ENCODE measurements at regions not wholly inside any gene's neighbourhood (a gene's known extent, or its start where the extent isn't known, plus 50 kb on each side); places are given as distances from the start of the nearest gene placed in this dataset.

- Histone ChIP-seq H3K36me3 (ENCODE audit: insufficient read depth, low read length) (no peaks in the 10 kb centered on the region), H3K9me3 (ENCODE audit: low read length) (no peaks in the 10 kb centered on the region), H2AFZ (ENCODE audit: low read length) (no peak overlapping the region), H3K9me2 (ENCODE audit: insufficient read depth, low read length) (no peaks in the 10 kb centered on the region), H3K27ac (ENCODE audit: low read depth, low read length, poor library complexity, severe bottlenecking) (no peak overlapping the region), H3K4me1 (ENCODE audit: insufficient read depth, low read length, poor library complexity, severe bottlenecking) (no peaks in the 10 kb centered on the region), H3K79me2 (ENCODE audit: insufficient read depth, low read depth, low read length) (no peaks in the 10 kb centered on the region), H3K4me2 (ENCODE audit: low read length) (no peak overlapping the region), H3K4me3 (ENCODE audit: low read depth, low read length, poor library complexity, severe bottlenecking) (no peak overlapping the region), H4K20me1 (ENCODE audit: insufficient read depth, low read length) (no peaks in the 10 kb centered on the region)
- no peak for DNase-seq (ENCODE audit: low spot score)
- intact Hi-C loops (cut with micrococcal nuclease; ENCODE audit: unreplicated experiment): no loop called here
- BruUV-seq (replicated peaks): no TSS peak
- CTCF ChIA-PET (ENCODE audit: unreplicated experiment): no interaction called here
- POLR2A ChIA-PET: interaction anchor here (1.1 kb wide), 1 partner anchor 53 kb away, joined by 3 read pairs; no protein-coding TSS in a partner anchor
- no peak for TF ChIP-seq EZH2phosphoT487 (IDR thresholded peaks at IDR 0.05; ENCODE audit: borderline replicate concordance, low read depth, low read length)
- no peak for TF ChIP-seq CTCF (conservative IDR thresholded peaks at IDR 0.05; ENCODE audit: low read length)
These were observed 171.3 kb upstream of the ESRRG start for GRCh38 chr1:216894494-216894893.

DNA sequence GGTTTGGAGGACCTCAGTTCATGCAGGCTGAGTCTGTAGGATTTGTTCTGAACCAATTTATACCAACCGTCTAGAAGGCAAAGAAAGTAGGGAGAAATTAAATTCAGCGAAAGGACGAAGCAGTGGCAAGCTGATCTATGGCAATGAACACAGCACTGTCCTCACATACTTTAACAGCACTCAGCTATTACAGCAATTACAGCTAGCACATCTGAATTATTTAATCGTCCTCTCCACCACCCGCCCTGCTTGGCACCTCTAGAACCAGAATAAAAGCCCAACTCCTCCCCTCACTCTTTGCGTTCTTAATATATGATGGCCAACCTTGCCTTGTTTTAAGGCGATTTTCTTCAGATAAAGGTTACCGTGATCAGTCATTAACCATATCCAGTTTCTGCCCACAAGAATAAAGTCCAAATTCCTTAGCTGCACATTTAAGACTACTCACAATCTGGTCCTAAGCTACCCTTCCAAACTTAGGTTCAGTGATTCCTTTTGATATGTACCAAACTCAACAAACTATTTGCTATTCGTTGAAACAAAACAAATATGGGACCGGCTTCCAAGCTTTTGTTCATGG, 169.4 kb upstream of the ESRRG start:
- no peak for DNase-seq (ENCODE audit: low spot score)
- Histone ChIP-seq H4K20me1 (ENCODE audit: insufficient read depth, low read length) (no peaks in the 10 kb centered on the region), H3K36me3 (ENCODE audit: insufficient read depth, low read length) (no peaks in the 10 kb centered on the region), H3K4me1 (ENCODE audit: insufficient read depth, low read length, poor library complexity, severe bottlenecking) (no peaks in the 10 kb centered on the region), H2AFZ (ENCODE audit: low read length) (no peak overlapping the region), H3K27ac (ENCODE audit: low read depth, low read length, poor library complexity, severe bottlenecking) (no peak overlapping the region), H3K4me3 (ENCODE audit: low read depth, low read length, poor library complexity, severe bottlenecking) (no peak overlapping the region), H3K4me2 (ENCODE audit: low read length) (no peak overlapping the region), H3K9me2 (ENCODE audit: insufficient read depth, low read length) (no peaks in the 10 kb centered on the region), H3K79me2 (ENCODE audit: insufficient read depth, low read depth, low read length) (no peaks in the 10 kb centered on the region), H3K9me3 (ENCODE audit: low read length) (no peaks in the 10 kb centered on the region)
- ChIA-PET POLR2A (no interaction called here), CTCF (ENCODE audit: unreplicated experiment) (no interaction called here)
- intact Hi-C loops (cut with micrococcal nuclease; ENCODE audit: unreplicated experiment): no loop called here
- no TSS peak for BruUV-seq (replicated peaks)
- no peak for TF ChIP-seq CTCF (conservative IDR thresholded peaks at IDR 0.05; ENCODE audit: low read length)
- TF ChIP-seq EZH2phosphoT487 (IDR thresholded peaks at IDR 0.05; ENCODE audit: borderline replicate concordance, low read depth, low read length): no peak

GRCh38 chr1:216890871-216891270, 167.6 kb upstream of the ESRRG start:
- no peak overlapping the region for H3K27ac ChIP-seq (ENCODE audit: low read depth, low read length, poor library complexity, severe bottlenecking)
- no peaks in the 10 kb centered on the region for H3K9me2 ChIP-seq (ENCODE audit: insufficient read depth, low read length)
- BruUV-seq (replicated peaks): no TSS peak
- no peak overlapping the region for H3K4me2 ChIP-seq (ENCODE audit: low read length)
- CTCF ChIA-PET (ENCODE audit: unreplicated experiment): no interaction called here
- POLR2A ChIA-PET: no interaction called here
- H4K20me1 ChIP-seq (ENCODE audit: insufficient read depth, low read length): no peaks in the 10 kb centered on the region
- TF ChIP-seq CTCF (conservative IDR thresholded peaks at IDR 0.05; ENCODE audit: low read length) (no peak), EZH2phosphoT487 (IDR thresholded peaks at IDR 0.05; ENCODE audit: borderline replicate concordance, low read depth, low read length) (no peak)
- no peaks in the 10 kb centered on the region for H3K79me2 ChIP-seq (ENCODE audit: insufficient read depth, low read depth, low read length)
- H3K36me3 ChIP-seq (ENCODE audit: insufficient read depth, low read length): no peaks in the 10 kb centered on the region
- intact Hi-C loops (cut with micrococcal nuclease; ENCODE audit: unreplicated experiment): no loop called here
- no peaks in the 10 kb centered on the region for H3K9me3 ChIP-seq (ENCODE audit: low read length)
- DNase-seq (ENCODE audit: low spot score): no peak
- H3K4me1 ChIP-seq (ENCODE audit: insufficient read depth, low read length, poor library complexity, severe bottlenecking): no peaks in the 10 kb centered on the region
- no peak overlapping the region for H2AFZ ChIP-seq (ENCODE audit: low read length)
- H3K4me3 ChIP-seq (ENCODE audit: low read depth, low read length, poor library complexity, severe bottlenecking): no peak overlapping the region

Measured in OCI-LY7 (cell line).